Sigmoid colon (tissue), 4 donors: ENCODE measurements at regions not wholly inside any gene's neighbourhood (a gene's known extent, or its start where the extent isn't known, plus 50 kb on each side); places are given as distances from the start of the nearest gene placed in this dataset.

Experiments used
- EP300 ChIP-seq, 4 donors: sonication (generic); formaldehyde crosslinking; IDR thresholded peaks; one replicate each; pipeline ENCODE4 v1.6.1; 2017; ENCODE audit warnings: antibody characterized with exemption in 4 of 4
- POLR2A ChIP-seq, 2 donors: fragments of 450-650 bp; IDR thresholded peaks; one replicate each; pipeline ENCODE4 v1.6.1; 2016; ENCODE audit warnings: antibody characterized with exemption in 2 of 2, mild to moderate bottlenecking in 2 of 2, moderate library complexity in 2 of 2

DNA sequence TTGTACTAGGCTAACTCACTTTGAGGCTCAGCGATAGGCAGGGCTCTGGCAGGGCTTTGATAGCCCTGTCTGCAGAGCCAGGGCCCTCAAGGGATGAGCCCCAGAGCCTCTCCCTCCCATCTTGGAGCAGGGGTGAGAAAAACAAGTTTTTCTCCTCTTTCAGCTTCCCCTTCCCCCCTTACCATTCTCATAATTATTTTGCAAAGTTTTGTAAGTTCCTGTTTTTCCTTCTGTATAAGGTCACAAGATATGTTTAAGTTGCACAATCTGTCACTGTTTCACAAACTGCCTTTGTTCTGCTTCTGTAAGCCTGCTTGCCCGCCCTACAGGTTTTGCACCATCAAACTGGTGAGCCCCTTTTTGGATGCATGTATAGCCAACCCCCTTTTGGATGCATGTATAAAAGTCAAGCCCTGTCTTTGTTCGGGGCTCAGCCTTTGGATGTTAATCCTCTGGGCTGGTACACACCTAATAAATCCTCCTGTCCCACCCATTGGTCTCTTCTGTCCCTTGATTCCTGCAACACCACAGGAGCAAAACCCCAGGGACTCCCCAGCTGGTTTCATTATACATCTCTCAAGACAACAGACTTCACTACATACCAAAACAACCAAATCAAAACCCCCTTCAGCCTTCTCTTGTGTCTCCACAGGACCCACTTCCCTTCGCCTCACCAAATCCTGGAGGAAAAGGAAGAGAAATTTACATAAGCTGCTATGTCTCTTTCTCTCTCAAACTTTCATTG, 52.5 kb upstream of the RESF1 start:
- TF ChIP-seq EP300 (IDR thresholded peaks at IDR 0.05) (no peak), POLR2A (IDR thresholded peaks at IDR 0.05) (no peak)
